SK-N-SH treated with all-trans-retinoic acid at 6 μM for 48 hours (cell line): ENCODE measurements at regions not wholly inside any gene's neighbourhood (a gene's known extent, or its start where the extent isn't known, plus 50 kb on each side); places are given as distances from the start of the nearest gene placed in this dataset.

Experiments
- ARNTL ChIP-seq: fragments of 450-650 bp; formaldehyde crosslinking; IDR thresholded peaks from 2 replicates; pipeline ENCODE4 v1.5.0; 2020; ENCODE audit warnings: low read depth, mild to moderate bottlenecking, moderate library complexity, borderline replicate concordance
- CREB5 ChIP-seq: fragments of 250-450 bp; sonication (Bioruptor Pico); IDR thresholded peaks from 2 replicates; pipeline ENCODE4 v1.5.1; 2020; ENCODE audit warnings: low read depth, mild to moderate bottlenecking, moderate library complexity
- CSRNP3 ChIP-seq: fragments of 250-450 bp; sonication (Bioruptor Pico); IDR thresholded peaks from 2 replicates; pipeline ENCODE4 v1.5.1; 2021; ENCODE audit warnings: mild to moderate bottlenecking, moderate library complexity
- ISL1 ChIP-seq: fragments of 250-450 bp; sonication (Bioruptor Pico); IDR thresholded peaks from 2 replicates; pipeline ENCODE4 v2.1.2; 2022; ENCODE audit warnings: mild to moderate bottlenecking, moderate library complexity
- OSR1 ChIP-seq: fragments of 250-450 bp; sonication (Bioruptor Pico); IDR thresholded peaks from 2 replicates; pipeline ENCODE4 v1.8.0; 2022; ENCODE audit warnings: moderate library complexity, mild to moderate bottlenecking, inconsistent platforms
- PATZ1 ChIP-seq: fragments of 250-450 bp; sonication (Bioruptor Pico); IDR thresholded peaks from 2 replicates; pipeline ENCODE4 v1.8.0; 2020; ENCODE audit warnings: mild to moderate bottlenecking, moderate library complexity, borderline replicate concordance
- RARB ChIP-seq: fragments of 250-450 bp; sonication (Bioruptor Pico); IDR thresholded peaks from 2 replicates; pipeline ENCODE4 v1.8.0; 2021; ENCODE audit warnings: mild to moderate bottlenecking, moderate library complexity
- TCF4 ChIP-seq: fragments of 250-450 bp; sonication (Bioruptor Pico); IDR thresholded peaks from 2 replicates; pipeline ENCODE4 v1.8.0; 2021; ENCODE audit warnings: mild to moderate bottlenecking, moderate library complexity, borderline replicate concordance
- TOX ChIP-seq: fragments of 250-450 bp; sonication (Bioruptor Pico); IDR thresholded peaks from 2 replicates; pipeline ENCODE4 v1.8.0; 2021; ENCODE audit warnings: mild to moderate bottlenecking, moderate library complexity, borderline replicate concordance
- TSHZ2 ChIP-seq: fragments of 250-450 bp; sonication (Bioruptor Pico); IDR thresholded peaks from 2 replicates; pipeline ENCODE4 v1.5.0; 2020; ENCODE audit warnings: mild to moderate bottlenecking, moderate library complexity
- ZC3H10 ChIP-seq: fragments of 250-450 bp; sonication (Bioruptor Pico); IDR thresholded peaks from 2 replicates; pipeline ENCODE4 v1.5.1; 2021; ENCODE audit warnings: mild to moderate bottlenecking, moderate library complexity
- ZFP3 ChIP-seq: fragments of 250-450 bp; sonication (Bioruptor Pico); IDR thresholded peaks from 2 replicates; pipeline ENCODE4 v1.5.0; 2020; ENCODE audit warnings: mild to moderate bottlenecking, moderate library complexity
- ZNF565 ChIP-seq: fragments of 450-650 bp; formaldehyde crosslinking; conservative IDR thresholded peaks from 2 replicates; pipeline ENCODE4 v1.5.0; 2020; ENCODE audit warnings: low read depth, mild to moderate bottlenecking, moderate library complexity
- ZNF70 ChIP-seq: fragments of 450-650 bp; formaldehyde crosslinking; IDR thresholded peaks from 2 replicates; pipeline ENCODE4 v1.5.0; 2020; ENCODE audit warnings: mild to moderate bottlenecking, moderate library complexity

- TF ChIP-seq ZFP3 (CRISPR knock-in tag): no peak
- TF ChIP-seq ZNF70: no peak
- no peak for TF ChIP-seq TSHZ2 (CRISPR knock-in tag)
- TF ChIP-seq CSRNP3 (CRISPR knock-in tag): no peak
- no peak for TF ChIP-seq PATZ1 (CRISPR knock-in tag)
- no peak for TF ChIP-seq RARB (CRISPR knock-in tag)
- TF ChIP-seq CREB5 (CRISPR knock-in tag): no peak
- TF ChIP-seq OSR1: no peak
- TF ChIP-seq ARNTL (CRISPR knock-in tag): no peak
- TF ChIP-seq TOX (CRISPR knock-in tag): no peak
- TF ChIP-seq ZC3H10: no peak
- no peak for TF ChIP-seq TCF4 (CRISPR knock-in tag)
- TF ChIP-seq ZNF565 (CRISPR knock-in tag): no peak
- TF ChIP-seq ISL1 (CRISPR knock-in tag): no peak
Measured at GRCh38 chr12:62106547-62107185, 153.5 kb upstream of the USP15 start.
